Endometrial microvascular endothelial cells (primary cell): ENCODE measurements at regions not wholly inside any gene's neighbourhood (a gene's known extent, or its start where the extent isn't known, plus 50 kb on each side); places are given as distances from the start of the nearest gene placed in this dataset.

Experiments used
- in situ Hi-C: cut with HindIII; loops from 2 replicates; pipeline ENCODE4 v1.10.0; 2017; ENCODE audit warnings: low sequenced_read_pairs, low pct_unique_long_range_greater_than_20kb; ENCODE audit errors: inconsistent ontology term

GRCh38 chr11:95536047-95536690 is 253.4 kb downstream of the FAM76B start:
- in situ Hi-C loops, result no loop called here

GRCh38 chr11:95534809-95535208 is 254.8 kb downstream of the FAM76B start:
- in situ Hi-C loops, result no loop called here

- in situ Hi-C loops, result no loop called here
These were observed 255.4 kb downstream of the FAM76B start for GRCh38 chr11:95534226-95534625.

- in situ Hi-C loops, result no loop called here
These were observed 258.5 kb downstream of the FAM76B start for GRCh38 chr11:95531116-95531515.

GRCh38 chr11:95524314-95525036 is 265.1 kb downstream of the FAM76B start:
- in situ Hi-C loops, result no loop called here

- in situ Hi-C loops, result no loop called here
These were observed 266.7 kb downstream of the FAM76B start for GRCh38 chr11:95522874-95523273.

- in situ Hi-C loops, result no loop called here
These were observed 267.7 kb downstream of the FAM76B start for GRCh38 chr11:95521862-95522261.

- in situ Hi-C loops, result no loop called here
These were observed 268.4 kb downstream of the FAM76B start for GRCh38 chr11:95521133-95521542.

- in situ Hi-C loops, result no loop called here
These were observed 269.0 kb downstream of the FAM76B start for GRCh38 chr11:95520369-95521132.

- in situ Hi-C loops, result no loop called here
These were observed 269.7 kb downstream of the FAM76B start for GRCh38 chr11:95519912-95520311.

- in situ Hi-C loops, result no loop called here
These were observed 272.1 kb downstream of the FAM76B start for GRCh38 chr11:95517453-95517852.

- in situ Hi-C loops, result no loop called here
These were observed 272.8 kb downstream of the FAM76B start for GRCh38 chr11:95516786-95517185.

- in situ Hi-C loops, result no loop called here
These were observed 273.4 kb downstream of the FAM76B start for GRCh38 chr11:95516175-95516574.

- in situ Hi-C loops, result no loop called here
These were observed 274.2 kb downstream of the FAM76B start for GRCh38 chr11:95515371-95515770.

- in situ Hi-C loops, result no loop called here
These were observed 275.0 kb downstream of the FAM76B start for GRCh38 chr11:95514416-95515110.

- in situ Hi-C loops, result no loop called here
These were observed 276.9 kb downstream of the FAM76B start for GRCh38 chr11:95512682-95513081.

- in situ Hi-C loops, result no loop called here
These were observed 277.4 kb downstream of the FAM76B start for GRCh38 chr11:95512177-95512576.

- in situ Hi-C loops, result no loop called here
These were observed 277.4 kb upstream of the SESN3 start for GRCh38 chr11:95508219-95508890.

GRCh38 chr11:95507794-95508193 is 276.8 kb upstream of the SESN3 start:
- in situ Hi-C loops, result no loop called here
